GM12864 (cell line): ENCODE measurements at regions not wholly inside any gene's neighbourhood (a gene's known extent, or its start where the extent isn't known, plus 50 kb on each side); places are given as distances from the start of the nearest gene placed in this dataset.

Source experiments
- DNase-seq: peaks from one replicate; pipeline ENCODE4 v3.0.0-alpha.2; 2011; ENCODE audit warnings: low read depth
- H3K4me3 ChIP-seq: 2 replicates; pipeline ENCODE4 v1.5.1; 2011; ENCODE audit warnings: mild to moderate bottlenecking, low read depth, low read length, control low read depth
- TF ChIP-seq, protein P1 (sequence below): IDR thresholded peaks from 2 replicates; pipeline ENCODE4 v1.5.1; 2011; ENCODE audit warnings: low read depth, mild to moderate bottlenecking, moderate library complexity, low read length, control low read depth, inconsistent platforms; ENCODE audit errors: missing control alignments

- TF ChIP-seq, protein P1, sequence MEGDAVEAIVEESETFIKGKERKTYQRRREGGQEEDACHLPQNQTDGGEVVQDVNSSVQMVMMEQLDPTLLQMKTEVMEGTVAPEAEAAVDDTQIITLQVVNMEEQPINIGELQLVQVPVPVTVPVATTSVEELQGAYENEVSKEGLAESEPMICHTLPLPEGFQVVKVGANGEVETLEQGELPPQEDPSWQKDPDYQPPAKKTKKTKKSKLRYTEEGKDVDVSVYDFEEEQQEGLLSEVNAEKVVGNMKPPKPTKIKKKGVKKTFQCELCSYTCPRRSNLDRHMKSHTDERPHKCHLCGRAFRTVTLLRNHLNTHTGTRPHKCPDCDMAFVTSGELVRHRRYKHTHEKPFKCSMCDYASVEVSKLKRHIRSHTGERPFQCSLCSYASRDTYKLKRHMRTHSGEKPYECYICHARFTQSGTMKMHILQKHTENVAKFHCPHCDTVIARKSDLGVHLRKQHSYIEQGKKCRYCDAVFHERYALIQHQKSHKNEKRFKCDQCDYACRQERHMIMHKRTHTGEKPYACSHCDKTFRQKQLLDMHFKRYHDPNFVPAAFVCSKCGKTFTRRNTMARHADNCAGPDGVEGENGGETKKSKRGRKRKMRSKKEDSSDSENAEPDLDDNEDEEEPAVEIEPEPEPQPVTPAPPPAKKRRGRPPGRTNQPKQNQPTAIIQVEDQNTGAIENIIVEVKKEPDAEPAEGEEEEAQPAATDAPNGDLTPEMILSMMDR: no peak
- H3K4me3 ChIP-seq: no peak overlapping the region
- no peak for DNase-seq
These were observed 173.1 kb downstream of the CDC5L start for GRCh38 chr6:44560458-44561059.

GRCh38 chr6:44561060-44561623, 173.6 kb downstream of the CDC5L start:
- TF ChIP-seq, protein P1: no peak
- DNase-seq: no peak
- no peak overlapping the region for H3K4me3 ChIP-seq

DNA sequence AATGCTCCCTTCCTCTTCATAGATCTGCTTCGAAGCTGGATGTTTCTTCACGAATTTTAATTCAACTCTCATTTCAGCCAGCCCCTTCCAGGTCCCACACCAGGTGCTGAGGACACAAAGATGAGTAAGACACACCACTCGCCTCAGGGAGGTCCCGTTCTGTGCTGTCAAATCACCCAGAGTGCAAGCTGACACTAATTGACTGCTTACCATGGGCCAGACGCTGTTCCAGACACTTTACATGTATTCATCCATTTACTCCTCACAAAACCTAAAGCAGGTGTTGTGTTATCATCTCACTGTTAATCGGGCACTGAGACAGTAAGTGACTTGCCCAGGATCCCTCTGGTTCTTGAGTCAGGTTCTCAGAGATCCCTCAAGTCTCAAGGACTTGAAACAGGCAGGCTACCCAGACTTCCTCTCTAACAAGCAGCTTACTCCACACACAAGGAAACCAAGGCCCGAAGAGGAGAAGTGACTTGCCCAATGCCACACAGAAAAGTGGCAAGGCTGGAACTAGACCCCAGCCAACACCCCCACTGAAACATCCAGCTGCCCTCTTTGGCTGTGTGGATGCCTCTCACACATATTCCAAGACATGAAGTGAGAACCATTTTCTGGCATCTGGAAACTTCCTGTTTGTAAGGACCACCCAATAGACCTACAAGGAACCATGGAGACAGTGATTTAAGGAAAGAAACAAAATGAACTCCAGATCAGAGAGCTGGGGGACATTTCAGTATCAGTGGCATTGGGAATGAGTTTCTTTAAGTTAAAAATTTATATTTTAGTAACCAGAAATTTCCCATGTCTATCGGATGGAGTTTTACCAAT, 174.5 kb downstream of the CDC5L start:
- no peak for DNase-seq
- no peak overlapping the region for H3K4me3 ChIP-seq
- TF ChIP-seq, protein P1: no peak

DNA sequence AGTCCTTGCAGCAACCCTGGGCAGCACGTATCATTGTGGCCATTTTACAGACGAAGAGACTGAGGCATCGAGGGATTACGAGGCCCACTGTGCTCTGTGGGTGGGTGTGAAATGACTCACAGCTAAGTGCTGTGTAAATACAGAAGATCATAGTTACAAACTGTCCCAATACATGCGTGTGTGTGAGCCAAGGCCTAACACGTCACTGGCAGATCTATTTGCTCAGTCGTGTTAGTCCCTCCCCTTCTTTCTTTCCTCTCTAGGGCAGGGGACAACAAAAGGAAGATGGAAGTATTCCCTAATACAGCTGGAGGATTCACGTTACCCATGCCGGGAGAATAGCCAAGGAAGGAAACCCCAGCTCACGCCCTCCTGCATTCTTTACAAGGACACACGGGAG, 175.9 kb downstream of the CDC5L start:
- DNase-seq: no peak
- TF ChIP-seq, protein P1: no peak
- H3K4me3 ChIP-seq: no peak overlapping the region

DNA sequence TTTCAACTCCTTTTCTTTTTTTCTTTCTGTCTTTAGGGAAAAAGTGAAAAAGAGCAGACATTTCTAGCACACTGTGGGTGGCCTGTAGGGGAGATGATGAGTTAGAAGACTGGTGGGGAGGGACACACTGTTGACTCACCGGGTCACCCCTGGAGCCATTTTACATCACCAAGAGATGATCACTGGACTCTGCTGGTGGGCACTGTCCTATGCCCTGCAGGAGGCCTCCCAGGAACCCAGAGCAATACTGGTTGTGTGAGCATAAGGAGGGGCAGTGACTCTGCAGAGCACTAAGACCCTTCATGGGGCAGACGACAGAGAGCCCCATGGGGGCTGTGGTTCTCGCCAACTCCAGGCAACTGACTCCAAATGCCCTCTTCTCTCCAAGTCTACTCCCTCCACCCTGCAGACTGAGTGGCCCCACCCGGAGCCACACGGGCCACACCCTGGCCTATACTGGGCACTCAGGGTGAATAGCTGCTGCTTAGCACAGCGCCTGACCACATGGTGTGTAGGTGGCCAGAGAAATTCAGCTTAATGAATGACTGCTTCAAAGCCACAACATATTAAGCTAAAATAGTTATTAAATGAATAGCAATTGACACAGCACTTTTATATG, 177.5 kb downstream of the CDC5L start:
- no peak overlapping the region for H3K4me3 ChIP-seq
- no peak for DNase-seq
- TF ChIP-seq, protein P1: no peak

DNA sequence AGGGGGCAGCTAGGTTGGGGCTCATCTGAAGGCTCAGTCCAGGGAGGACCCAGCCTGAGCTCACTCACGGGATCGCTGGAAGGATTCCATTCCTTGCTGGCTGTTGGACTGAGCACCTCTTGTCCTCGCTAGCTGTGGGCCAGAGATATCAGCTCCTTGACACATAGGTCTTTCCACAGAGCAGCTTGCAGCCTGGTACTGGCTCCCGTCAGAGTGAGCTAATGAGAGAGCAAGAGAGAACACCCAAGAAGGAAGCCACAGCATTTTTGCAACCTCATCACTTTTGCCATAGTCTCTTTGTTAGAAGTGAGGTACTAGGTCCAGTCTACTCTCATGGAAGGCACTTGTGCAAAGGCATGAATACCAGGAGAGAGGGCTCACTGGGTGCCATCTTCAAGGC, 179.9 kb downstream of the CDC5L start:
- no peak overlapping the region for H3K4me3 ChIP-seq
- TF ChIP-seq, protein P1: no peak
- no peak for DNase-seq
